NCI-H345 treated with DMSO at 0.1 percent for 48 hours (cell line): ENCODE measurements at regions not wholly inside any gene's neighbourhood (a gene's known extent, or its start where the extent isn't known, plus 50 kb on each side); places are given as distances from the start of the nearest gene placed in this dataset.
"Not testable (repeated sequence)": the region's sequence is repeated elsewhere in the genome, so short reads cannot be mapped to it uniquely, and the experiment has no call there.

Experiments used
- DNase-seq: peaks from one replicate; lab custom pipeline; 2025; ENCODE audit not compliant: unreplicated experiment; lab: John Stamatoyannopoulos, UW

DNA sequence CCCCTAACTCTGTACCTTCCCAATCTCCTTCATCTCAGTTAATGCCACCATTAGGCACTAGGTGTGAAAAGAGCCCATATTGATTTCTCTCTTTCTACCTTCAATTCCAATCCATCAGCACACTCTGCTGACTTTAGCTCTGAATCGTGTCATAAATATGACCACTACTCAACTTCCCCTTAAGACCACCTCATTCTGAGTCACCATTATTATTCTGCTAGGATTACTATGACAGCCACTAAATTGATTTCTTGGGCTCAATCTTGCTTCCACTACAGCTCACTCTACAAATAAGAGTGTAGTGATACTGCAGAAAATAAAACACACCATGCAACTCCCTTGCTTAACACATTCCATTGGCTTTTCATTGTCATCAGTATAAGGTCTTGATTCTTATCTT is 1449.0 kb upstream of the FLRT2 start:
- no peak for DNase-seq

GRCh38 chr14:84084056-84084630 is 1445.8 kb upstream of the FLRT2 start:
- DNase-seq = no peak

DNA sequence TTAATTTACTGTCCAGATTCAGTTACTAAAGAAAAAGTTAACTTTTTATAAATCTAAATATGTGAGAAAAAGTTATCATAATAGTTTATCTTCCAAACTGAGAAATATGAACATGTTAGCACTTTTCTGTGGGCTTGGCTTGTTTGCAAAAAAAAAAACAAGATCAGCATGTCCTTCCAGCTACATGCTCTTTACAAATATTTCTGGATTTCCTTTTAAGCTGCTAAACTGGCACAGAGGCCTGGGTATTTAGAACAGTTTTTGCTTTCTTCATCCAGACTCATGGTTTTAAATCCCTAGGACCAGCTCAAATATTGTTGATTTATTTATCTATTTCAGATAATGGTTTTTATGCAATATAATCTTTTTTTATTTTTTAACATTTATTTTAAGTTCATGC is 1444.5 kb upstream of the FLRT2 start:
- no peak for DNase-seq

- DNase-seq = no peak
Observed at GRCh38 chr14:84086714-84087113, 1443.2 kb upstream of the FLRT2 start.

DNA sequence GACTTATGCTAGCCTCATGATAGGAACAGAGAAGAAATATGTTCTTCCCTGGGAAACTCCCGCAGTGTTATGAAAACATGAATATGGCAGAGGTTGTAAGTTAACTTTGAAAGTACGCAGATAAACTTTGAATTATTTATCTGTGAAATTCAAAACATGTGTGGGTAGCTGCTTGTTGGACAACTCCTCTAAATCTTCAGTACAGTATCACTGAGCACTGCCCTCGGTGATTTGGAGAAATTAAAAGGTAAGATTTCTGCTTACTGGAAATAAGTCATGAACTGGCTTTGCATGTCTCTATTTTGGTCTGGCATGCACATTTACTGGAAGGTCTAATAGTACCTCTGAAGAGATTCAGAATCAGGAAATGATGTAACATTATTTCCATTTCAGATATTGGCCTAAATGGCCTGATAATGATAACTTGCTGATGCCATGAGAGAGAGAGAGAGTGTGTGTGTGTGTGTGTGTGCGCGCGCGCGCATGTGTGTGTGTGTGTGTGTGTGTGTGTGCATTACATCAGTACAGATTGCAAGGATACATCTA is 1441.9 kb upstream of the FLRT2 start:
- no peak for DNase-seq

DNA sequence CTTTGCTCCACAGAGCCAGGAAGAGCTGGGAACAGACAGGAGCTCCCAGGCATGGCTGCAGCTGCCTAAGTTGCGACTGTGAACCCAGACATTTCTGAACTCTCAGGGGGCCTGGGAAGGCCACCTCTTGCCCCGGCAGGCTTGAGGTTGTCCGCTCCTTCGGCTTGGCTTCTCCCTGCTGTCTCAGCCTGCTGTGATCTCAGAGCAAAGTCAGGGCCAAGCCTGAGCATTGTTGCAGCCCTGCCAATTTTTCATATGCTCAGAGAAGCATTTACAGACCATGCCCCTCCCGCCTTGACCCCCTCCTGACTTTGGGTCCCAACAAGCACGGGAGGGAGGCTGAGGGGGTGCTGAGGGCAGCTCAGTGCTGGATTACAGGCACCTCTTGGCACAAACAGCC is 1439.1 kb upstream of the FLRT2 start:
- DNase-seq = no peak

DNA sequence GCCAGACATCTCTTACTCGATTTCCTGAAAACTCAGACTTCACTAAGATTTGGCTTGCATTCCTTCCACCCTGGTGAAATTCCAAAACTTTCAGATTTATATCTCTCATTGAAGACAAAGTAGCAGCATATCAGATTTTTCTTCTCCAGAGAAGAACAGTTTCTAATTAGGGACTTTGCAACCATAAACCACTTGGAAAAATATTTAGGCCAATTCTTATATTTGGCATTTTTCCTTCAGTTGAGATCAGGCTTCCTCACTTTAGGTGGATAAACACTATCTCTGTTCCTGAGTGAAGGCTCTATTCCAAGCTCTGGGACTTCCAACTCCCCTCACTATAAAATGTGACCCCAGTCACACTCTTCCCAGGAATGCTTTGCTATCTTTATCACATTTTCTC is 1434.3 kb upstream of the FLRT2 start:
- no peak for DNase-seq

DNA sequence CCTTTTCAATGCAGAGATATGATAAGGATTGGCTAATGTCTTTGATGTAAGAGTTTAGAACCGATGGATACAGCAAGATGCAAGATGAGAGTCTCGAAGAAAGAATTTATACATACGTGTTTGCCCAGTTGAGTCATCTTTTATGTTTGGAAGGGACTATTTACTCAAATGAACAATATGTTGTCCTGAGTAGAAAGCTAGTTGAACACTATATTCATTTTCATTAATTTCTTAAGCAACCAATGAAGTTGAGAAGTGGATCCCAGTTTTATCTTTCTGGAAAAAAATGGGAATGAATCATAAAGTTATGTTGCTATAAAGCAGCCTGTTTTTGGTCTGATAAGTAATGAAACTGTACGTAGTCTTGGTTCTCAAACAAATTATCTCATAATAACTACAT is 1431.7 kb upstream of the FLRT2 start:
- no peak for DNase-seq

DNA sequence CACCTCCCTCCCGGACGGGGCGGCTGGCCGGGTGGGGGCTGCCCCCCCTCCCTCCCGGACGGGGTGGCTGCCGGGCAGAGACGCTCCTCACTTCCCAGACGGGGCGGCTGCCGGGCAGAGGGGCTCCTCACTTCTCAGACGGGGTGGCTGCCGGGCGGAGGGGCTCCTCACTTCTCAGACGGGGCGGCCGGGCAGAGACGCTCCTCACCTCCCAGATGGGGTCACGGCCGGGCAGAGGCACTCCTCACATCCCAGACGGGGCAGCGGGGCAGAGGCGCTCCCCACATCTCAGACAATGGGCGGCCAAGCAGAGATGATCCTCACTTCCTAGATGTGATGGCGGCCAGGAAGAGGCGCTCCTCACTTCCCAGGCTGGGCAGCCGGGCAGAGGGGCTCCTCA is 1430.4 kb upstream of the FLRT2 start:
- not testable (repeated sequence) for DNase-seq

DNA sequence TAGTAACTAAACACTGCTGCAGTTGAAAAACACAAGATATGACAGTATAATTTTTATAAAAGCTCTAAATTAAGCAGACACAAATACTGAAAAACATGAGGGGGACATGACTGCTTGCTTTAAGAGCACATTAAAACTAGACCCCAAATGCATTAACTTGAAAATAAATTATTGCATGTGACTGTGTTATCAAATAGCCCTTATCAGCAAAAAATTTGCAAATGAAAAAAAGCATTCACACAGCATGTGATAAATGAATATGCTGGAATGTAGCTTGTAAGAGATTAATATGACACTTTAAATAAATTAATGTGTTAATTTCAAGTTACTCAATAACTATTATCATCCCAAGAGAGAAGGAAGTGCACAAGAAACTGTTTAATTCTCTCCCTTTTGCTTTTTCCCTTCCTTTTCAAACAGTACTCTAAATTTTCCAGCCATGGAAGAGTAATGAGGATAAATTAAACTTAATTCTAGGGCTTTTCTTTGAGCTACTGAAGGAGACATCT is 1422.1 kb upstream of the FLRT2 start:
- no peak for DNase-seq

- no peak for DNase-seq
Observed at GRCh38 chr14:84108746-84109457, 1421.0 kb upstream of the FLRT2 start.

DNA sequence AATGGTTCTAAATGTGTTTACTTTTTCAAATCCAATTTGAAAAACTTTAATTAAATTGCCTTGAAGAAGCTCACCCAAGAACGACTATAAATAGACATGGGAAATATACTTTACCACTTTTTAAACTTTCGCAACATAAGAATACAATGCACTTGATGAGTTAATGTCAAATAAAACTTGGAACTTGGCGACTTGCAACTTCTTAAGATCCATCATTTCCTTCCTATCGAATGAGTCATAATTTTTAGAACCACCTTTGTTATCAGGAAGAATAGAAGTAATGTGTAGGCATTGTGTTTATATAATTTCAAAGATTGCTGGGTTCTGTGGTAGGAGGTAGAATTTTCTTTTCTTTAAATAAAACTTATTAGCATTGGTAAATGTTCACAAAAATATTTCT is 1417.4 kb upstream of the FLRT2 start:
- DNase-seq = no peak

GRCh38 chr14:84125676-84126075 is 1404.3 kb upstream of the FLRT2 start:
- no peak for DNase-seq

- DNase-seq = no peak
Observed at GRCh38 chr14:84127495-84127894, 1402.4 kb upstream of the FLRT2 start.

DNA sequence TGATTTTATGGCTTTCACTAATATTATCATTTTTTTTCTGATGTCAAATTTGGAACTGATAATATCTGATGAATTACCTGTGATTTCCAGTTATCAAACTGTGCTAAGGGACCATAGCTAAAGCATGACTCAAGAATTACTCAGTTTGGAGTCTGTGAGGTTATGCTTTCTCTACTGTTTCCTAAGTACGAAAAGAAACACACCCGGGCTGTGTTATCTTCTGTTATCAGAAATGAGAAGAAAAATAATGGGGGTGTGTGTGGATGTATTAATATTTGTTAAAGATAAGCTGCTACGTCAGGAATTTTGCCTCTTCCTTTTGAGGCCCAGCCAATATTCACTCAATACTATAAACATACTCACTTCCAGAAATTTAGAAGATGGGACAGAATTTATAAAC is 1401.9 kb upstream of the FLRT2 start:
- DNase-seq = no peak

DNA sequence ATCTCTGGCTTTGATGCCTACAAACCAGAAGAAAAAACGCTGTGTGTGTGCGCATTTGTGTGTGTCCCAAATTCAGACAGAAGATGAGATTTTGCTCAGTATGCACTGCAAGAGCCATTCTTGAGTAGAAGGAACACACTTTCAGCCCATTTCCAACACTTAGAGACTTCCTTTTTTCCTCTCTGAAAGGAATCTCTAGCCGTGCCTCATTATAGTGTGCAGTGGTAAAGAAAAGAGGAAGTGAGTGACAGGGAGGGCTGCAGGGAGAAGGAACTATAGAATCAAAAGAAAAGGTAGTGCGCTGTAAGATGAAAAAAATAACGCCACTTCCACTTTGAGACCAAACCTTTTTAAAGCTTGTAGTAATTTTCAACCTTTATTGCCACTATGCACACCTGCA is 1400.9 kb upstream of the FLRT2 start:
- no peak for DNase-seq

GRCh38 chr14:84129941-84130340 is 1400.0 kb upstream of the FLRT2 start:
- DNase-seq = no peak

DNA sequence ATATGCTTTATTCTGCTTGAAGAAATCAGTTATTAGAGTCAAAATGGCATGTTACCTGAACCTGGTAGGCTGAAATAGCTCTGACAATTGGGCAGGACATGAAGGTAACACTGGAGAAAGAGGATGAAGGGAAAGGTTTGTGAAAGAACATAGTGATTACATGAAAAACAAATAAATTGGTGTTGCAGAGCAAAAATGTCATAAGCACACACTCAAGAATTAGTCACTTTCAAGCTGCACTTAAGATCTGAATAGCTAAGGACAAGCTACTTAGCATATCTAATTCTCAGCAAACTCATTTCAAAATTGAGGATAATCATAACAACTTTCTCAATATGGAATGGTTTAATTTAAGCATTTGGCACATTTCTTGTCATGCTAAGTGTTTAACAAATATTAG is 1398.0 kb upstream of the FLRT2 start:
- DNase-seq = no peak

- no peak for DNase-seq
Observed at GRCh38 chr14:84144166-84144565, 1385.8 kb upstream of the FLRT2 start.

GRCh38 chr14:84152452-84152851 is 1377.5 kb upstream of the FLRT2 start:
- no peak for DNase-seq

DNA sequence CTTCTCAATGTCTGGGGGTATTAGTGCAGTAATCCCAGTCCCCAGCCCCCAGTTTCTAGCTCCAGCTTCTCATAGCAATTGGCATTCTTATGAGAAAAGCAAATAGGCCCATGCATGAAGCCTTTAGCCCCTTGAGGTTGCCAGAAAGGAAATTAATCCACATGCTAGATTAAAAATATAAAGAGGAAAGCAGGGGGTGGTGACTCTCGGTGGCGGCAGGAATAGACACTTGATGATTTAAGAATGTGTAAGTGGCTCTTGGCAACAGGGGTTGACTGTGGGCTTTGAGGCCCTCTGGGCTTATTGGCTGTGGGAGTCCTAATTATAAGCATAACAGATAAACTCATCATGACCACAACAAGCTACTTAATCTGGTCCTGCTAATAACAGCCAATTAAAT is 1367.3 kb upstream of the FLRT2 start:
- no peak for DNase-seq

- DNase-seq = no peak
Observed at GRCh38 chr14:84167026-84167425, 1362.9 kb upstream of the FLRT2 start.

DNA sequence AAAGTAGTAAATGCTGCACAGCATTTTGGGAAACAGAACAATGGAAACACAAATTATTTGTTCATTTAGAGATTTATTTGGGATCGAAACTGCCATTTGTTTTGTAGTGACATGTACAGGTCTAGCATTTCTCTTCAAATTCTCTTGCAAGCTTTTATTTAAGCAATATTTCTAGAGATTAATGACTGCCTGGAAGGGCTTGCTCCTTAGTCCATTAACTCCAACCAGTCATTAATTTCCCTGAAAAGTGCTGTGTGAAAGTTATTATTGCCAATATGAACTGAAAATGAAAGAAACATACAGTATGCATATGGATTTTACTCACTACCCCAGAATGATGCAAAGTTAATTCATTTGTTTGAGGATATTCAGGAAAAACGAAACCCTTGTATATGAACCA is 1349.6 kb upstream of the FLRT2 start:
- no peak for DNase-seq
